WTC11 (cell line): ENCODE measurements at regions not wholly inside any gene's neighbourhood (a gene's known extent, or its start where the extent isn't known, plus 50 kb on each side); places are given as distances from the start of the nearest gene placed in this dataset.

Source experiments
- ATAC-seq: fragments of 200-7000 bp; cut with Tn5 transposase; 2 replicates; pipeline ENCODE4 v1.10.0; 2021; ENCODE audit warnings: mild to moderate bottlenecking, moderate library complexity
- CTCF ChIA-PET: fragments of 300-600 bp; sonication (Branson Sonifier 250); formaldehyde crosslinking; loops from one replicate; lab custom pipeline; 2021; ENCODE audit warnings: antibody characterized with exemption; lab: Charles Lee
- POLR2A ChIA-PET: fragments of 350-600 bp; sonication (Branson Sonifier 250); formaldehyde crosslinking; loops from one replicate; lab custom pipeline; 2021; ENCODE audit warnings: antibody characterized with exemption; lab: Charles Lee
- DNase-seq: peaks from one replicate; pipeline ENCODE4 v3.0.0; 2021; ENCODE audit warnings: low spot score
- H3K27ac Mint-ChIP-seq: 2 replicates; pipeline ENCODE4 v1.8.0; 2021; ENCODE audit warnings: mixed read lengths
- H3K27me3 Mint-ChIP-seq: 2 replicates; pipeline ENCODE4 v1.8.0; 2021; ENCODE audit warnings: low read depth, mild to moderate bottlenecking, moderate library complexity, mixed read lengths
- H3K36me3 Mint-ChIP-seq: 2 replicates; pipeline ENCODE4 v1.8.0; 2021; ENCODE audit warnings: mixed read lengths
- H3K4me1 Mint-ChIP-seq: 2 replicates; pipeline ENCODE4 v1.8.0; 2022; ENCODE audit warnings: mixed read lengths
- H3K4me3 Mint-ChIP-seq: 2 replicates; pipeline ENCODE4 v1.8.0; 2021; ENCODE audit warnings: mild to moderate bottlenecking, moderate library complexity, mixed read lengths
- H3K9me3 Mint-ChIP-seq: 2 replicates; pipeline ENCODE4 v1.8.0; 2021; ENCODE audit warnings: mixed read lengths
- AFF4 ChIP-seq: sonication (generic); formaldehyde crosslinking; IDR thresholded peaks from 2 replicates; pipeline ENCODE4 v1.8.1; 2023; ENCODE audit warnings: mild to moderate bottlenecking, missing genetic modification reagents, borderline replicate concordance
- AR ChIP-seq: fragments of 250-450 bp; sonication (Bioruptor Pico); IDR thresholded peaks from 2 replicates; pipeline ENCODE4 v1.9.0; 2021; ENCODE audit warnings: mild to moderate bottlenecking
- ATF3 ChIP-seq: sonication (generic); formaldehyde crosslinking; conservative IDR thresholded peaks from 2 replicates; pipeline ENCODE4 v1.8.1; 2022; ENCODE audit warnings: mild to moderate bottlenecking, missing genetic modification reagents
- CREM ChIP-seq: sonication (generic); formaldehyde crosslinking; IDR thresholded peaks from 2 replicates; pipeline ENCODE4 v1.8.1; 2022; ENCODE audit warnings: mild to moderate bottlenecking, missing genetic modification reagents, moderate library complexity
- CTCF ChIP-seq: fragments of 200-600 bp; IDR thresholded peaks from 2 replicates; pipeline ENCODE4 v1.8.0; 2022; ENCODE audit warnings: antibody characterized with exemption
- E2F5 ChIP-seq: sonication (generic); formaldehyde crosslinking; IDR thresholded peaks from 2 replicates; pipeline ENCODE4 v1.8.1; 2022; ENCODE audit warnings: mild to moderate bottlenecking, moderate library complexity, missing genetic modification reagents
- FOXJ3 ChIP-seq: sonication (generic); formaldehyde crosslinking; IDR thresholded peaks from 2 replicates; pipeline ENCODE4 v1.9.0; 2021; ENCODE audit warnings: missing genetic modification reagents, mild to moderate bottlenecking, borderline replicate concordance
- FOXK1 ChIP-seq: sonication (generic); formaldehyde crosslinking; IDR thresholded peaks from 2 replicates; pipeline ENCODE4 v1.8.0; 2022; ENCODE audit warnings: mild to moderate bottlenecking, moderate library complexity, missing genetic modification reagents
- GTF2I ChIP-seq: fragments of 250-450 bp; sonication (Bioruptor Pico); conservative IDR thresholded peaks from 2 replicates; pipeline ENCODE4 v1.4.0; 2021; ENCODE audit warnings: mild to moderate bottlenecking
- IRF1 ChIP-seq: sonication (generic); formaldehyde crosslinking; IDR thresholded peaks from 2 replicates; pipeline ENCODE4 v1.8.0; 2023; ENCODE audit warnings: missing genetic modification reagents
- NFE2L1 ChIP-seq: sonication (generic); formaldehyde crosslinking; IDR thresholded peaks from 2 replicates; pipeline ENCODE4 v1.8.1; 2023; ENCODE audit warnings: missing genetic modification reagents
- NFYB ChIP-seq: sonication (generic); formaldehyde crosslinking; conservative IDR thresholded peaks from 2 replicates; pipeline ENCODE4 v1.8.0; 2022; ENCODE audit warnings: low read depth, missing genetic modification reagents
- PREB ChIP-seq: sonication (generic); formaldehyde crosslinking; IDR thresholded peaks from 2 replicates; pipeline ENCODE4 v1.8.1; 2022; ENCODE audit warnings: mild to moderate bottlenecking, missing genetic modification reagents, moderate library complexity, borderline replicate concordance
- SMAD3 ChIP-seq: sonication (generic); formaldehyde crosslinking; IDR thresholded peaks from 2 replicates; pipeline ENCODE4 v1.8.0; 2022; ENCODE audit warnings: missing genetic modification reagents, mild to moderate bottlenecking, borderline replicate concordance
- SP1 ChIP-seq: sonication (generic); formaldehyde crosslinking; conservative IDR thresholded peaks from 2 replicates; pipeline ENCODE4 v1.8.1; 2022; ENCODE audit warnings: missing genetic modification reagents
- TP53 ChIP-seq: sonication (generic); formaldehyde crosslinking; IDR thresholded peaks from 2 replicates; pipeline ENCODE4 v1.8.1; 2023; ENCODE audit warnings: mild to moderate bottlenecking, missing genetic modification reagents
- ZNF281 ChIP-seq: sonication (generic); formaldehyde crosslinking; IDR thresholded peaks from 2 replicates; pipeline ENCODE4 v1.8.0; 2023; ENCODE audit warnings: mild to moderate bottlenecking, missing genetic modification reagents
- ZNF423 ChIP-seq: fragments of 250-450 bp; sonication (Bioruptor Pico); IDR thresholded peaks from 2 replicates; pipeline ENCODE4 v2.1.2; 2022; ENCODE audit warnings: mild to moderate bottlenecking, moderate library complexity
- ZNF532 ChIP-seq: fragments of 250-450 bp; sonication (Bioruptor Pico); IDR thresholded peaks from 2 replicates; pipeline ENCODE4 v1.9.0; 2021; ENCODE audit warnings: mild to moderate bottlenecking, borderline replicate concordance

GRCh38 chr2:2890901-2891300 is 486.7 kb downstream of the EIPR1 start:
- POLR2A ChIA-PET, result no interaction called here
- Mint-ChIP-seq H3K36me3 (no peaks in the 10 kb centered on the region), H3K4me1 (no peaks in the 10 kb centered on the region), H3K27me3 (no peaks in the 10 kb centered on the region), H3K4me3 (no peak overlapping the region), H3K9me3 (no peaks in the 10 kb centered on the region), H3K27ac (no peak overlapping the region; the same call in 1 of the 2 replicates)
- ATAC-seq (no peak), DNase-seq (no peak)
- CTCF ChIA-PET, result no interaction called here
- TF ChIP-seq SMAD3 (CRISPR knock-in tag) (no peak), ZNF532 (CRISPR knock-in tag) (no peak), SP1 (CRISPR knock-in tag) (no peak), NFE2L1 (CRISPR knock-in tag) (no peak), IRF1 (CRISPR knock-in tag) (no peak), PREB (CRISPR knock-in tag) (no peak), E2F5 (CRISPR knock-in tag) (no peak), AR (no peak), ZNF423 (CRISPR knock-in tag) (no peak), AFF4 (no peak), CTCF (no peak), NFYB (no peak), GTF2I (no peak), ATF3 (CRISPR knock-in tag) (no peak), CREM (no peak), TP53 (no peak), FOXJ3 (CRISPR knock-in tag) (no peak), ZNF281 (CRISPR knock-in tag) (no peak), FOXK1 (CRISPR knock-in tag) (no peak)
